Kidney epithelial cell (primary cell): ENCODE measurements at regions not wholly inside any gene's neighbourhood (a gene's known extent, or its start where the extent isn't known, plus 50 kb on each side); places are given as distances from the start of the nearest gene placed in this dataset.

Source experiments
- DNase-seq: peaks from one replicate; pipeline ENCODE4 v3.0.0-alpha.2; 2010; ENCODE audit warnings: low read depth
- H3K27me3 ChIP-seq: 2 replicates; pipeline ENCODE4 v1.6.0; 2011; ENCODE audit warnings: low read length; ENCODE audit not compliant: control insufficient read depth, insufficient read depth
- H3K36me3 ChIP-seq: 2 replicates; pipeline ENCODE4 v1.5.1; 2011; ENCODE audit warnings: low read length; ENCODE audit not compliant: control insufficient read depth, insufficient read depth
- H3K4me3 ChIP-seq: 2 replicates; pipeline ENCODE4 v1.5.1; 2011; ENCODE audit warnings: low read depth, mild to moderate bottlenecking, control low read depth, low read length
- TF ChIP-seq, protein P1 (sequence below): IDR thresholded peaks from 2 replicates; pipeline ENCODE4 v1.5.1; 2011; ENCODE audit warnings: mild to moderate bottlenecking, moderate library complexity, low read length, control low read depth, inconsistent platforms; ENCODE audit not compliant: insufficient read depth, poor library complexity, severe bottlenecking

DNA sequence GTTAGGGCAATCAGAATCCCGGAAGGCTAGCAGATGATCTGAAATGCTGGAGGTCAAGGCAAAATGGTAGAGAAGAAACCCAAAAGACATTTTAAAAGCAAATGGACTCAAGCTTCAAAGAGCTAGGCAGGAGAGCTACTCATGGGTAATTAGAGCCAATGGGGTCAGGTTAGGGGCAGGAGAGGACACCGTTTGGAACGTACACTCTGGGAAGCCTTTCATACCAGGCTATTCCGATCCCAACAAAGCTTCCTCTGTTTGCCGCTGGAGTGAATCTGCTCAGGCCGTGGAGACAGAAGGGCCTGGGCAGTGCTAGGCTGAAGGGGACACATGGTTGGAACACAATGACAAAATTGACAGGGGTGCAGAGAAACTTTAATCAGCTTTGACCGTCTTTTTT, 346.6 kb downstream of the RPS6KC1 start:
- H3K36me3 ChIP-seq: no peaks in the 10 kb centered on the region
- H3K4me3 ChIP-seq: no peak overlapping the region
- TF ChIP-seq, protein P1, sequence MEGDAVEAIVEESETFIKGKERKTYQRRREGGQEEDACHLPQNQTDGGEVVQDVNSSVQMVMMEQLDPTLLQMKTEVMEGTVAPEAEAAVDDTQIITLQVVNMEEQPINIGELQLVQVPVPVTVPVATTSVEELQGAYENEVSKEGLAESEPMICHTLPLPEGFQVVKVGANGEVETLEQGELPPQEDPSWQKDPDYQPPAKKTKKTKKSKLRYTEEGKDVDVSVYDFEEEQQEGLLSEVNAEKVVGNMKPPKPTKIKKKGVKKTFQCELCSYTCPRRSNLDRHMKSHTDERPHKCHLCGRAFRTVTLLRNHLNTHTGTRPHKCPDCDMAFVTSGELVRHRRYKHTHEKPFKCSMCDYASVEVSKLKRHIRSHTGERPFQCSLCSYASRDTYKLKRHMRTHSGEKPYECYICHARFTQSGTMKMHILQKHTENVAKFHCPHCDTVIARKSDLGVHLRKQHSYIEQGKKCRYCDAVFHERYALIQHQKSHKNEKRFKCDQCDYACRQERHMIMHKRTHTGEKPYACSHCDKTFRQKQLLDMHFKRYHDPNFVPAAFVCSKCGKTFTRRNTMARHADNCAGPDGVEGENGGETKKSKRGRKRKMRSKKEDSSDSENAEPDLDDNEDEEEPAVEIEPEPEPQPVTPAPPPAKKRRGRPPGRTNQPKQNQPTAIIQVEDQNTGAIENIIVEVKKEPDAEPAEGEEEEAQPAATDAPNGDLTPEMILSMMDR: no peak
- DNase-seq: no peak
- no peaks in the 10 kb centered on the region for H3K27me3 ChIP-seq

DNA sequence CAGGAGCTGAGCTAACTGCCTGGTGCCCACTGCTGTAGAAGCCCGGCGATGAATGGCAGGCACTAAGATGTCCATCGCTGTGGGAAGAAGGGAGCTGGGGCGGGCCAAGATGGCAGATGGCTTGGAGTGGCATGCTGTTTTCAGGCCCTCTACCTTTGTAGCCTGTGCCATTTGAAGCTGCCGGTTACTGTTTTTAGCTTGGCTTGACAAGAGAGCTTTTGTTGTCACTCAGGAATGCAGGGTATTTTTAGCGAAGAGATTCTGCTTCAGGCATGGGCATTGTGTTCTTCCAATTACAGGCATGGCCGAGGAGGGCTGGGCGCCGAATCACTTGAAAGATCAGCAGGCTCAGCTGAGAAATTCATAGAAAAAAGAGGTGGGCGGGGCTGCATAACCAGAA, 348.7 kb downstream of the RPS6KC1 start:
- H3K36me3 ChIP-seq: no peaks in the 10 kb centered on the region
- TF ChIP-seq, protein P1: no peak
- no peak overlapping the region for H3K4me3 ChIP-seq
- H3K27me3 ChIP-seq: no peaks in the 10 kb centered on the region
- no peak for DNase-seq

DNA sequence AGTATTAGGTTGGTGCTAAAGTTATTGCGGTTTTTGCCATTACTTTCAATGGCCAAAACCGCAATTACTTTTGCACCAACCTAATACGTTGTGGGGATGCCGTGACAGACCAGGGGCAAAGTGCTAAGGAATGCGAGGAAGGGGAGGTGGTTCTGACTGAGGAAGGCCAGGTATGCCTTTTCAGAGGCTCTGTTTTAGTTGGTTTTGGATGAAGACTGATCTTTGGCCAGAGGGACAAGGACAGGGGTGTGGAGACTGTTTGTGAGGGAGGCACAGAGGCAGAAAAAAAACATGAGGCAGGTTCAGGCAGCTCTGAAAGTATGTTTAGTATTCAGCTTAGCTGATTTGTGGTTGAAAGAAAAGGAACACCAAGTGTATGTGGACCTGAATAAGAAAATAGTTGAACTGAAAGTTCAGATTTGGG, 358.2 kb downstream of the RPS6KC1 start:
- Histone ChIP-seq H3K36me3 (no peaks in the 10 kb centered on the region), H3K27me3 (no peaks in the 10 kb centered on the region), H3K4me3 (no peak overlapping the region)
- no peak for DNase-seq
- TF ChIP-seq, protein P1: no peak

DNA sequence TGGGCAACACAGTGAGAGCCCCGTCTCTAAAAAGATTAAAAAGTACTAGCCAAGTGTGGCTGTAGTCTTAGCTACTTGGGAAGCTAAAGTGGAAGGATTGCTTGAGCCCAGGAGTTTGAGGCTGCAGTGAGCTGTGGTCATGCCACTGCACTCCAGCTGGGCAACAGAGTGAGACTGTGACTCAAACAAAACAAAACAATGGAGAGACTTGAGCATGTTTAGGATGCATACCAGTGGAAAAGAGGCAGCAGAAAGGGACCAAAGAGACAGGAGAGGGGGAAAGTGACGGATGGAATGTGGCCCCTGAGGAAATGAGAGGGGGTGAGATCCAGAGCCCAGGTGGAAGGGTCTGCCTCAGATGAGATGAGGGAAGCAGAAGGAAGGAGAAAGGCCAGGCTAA, 358.9 kb downstream of the RPS6KC1 start:
- no peaks in the 10 kb centered on the region for H3K36me3 ChIP-seq
- peak; percentile 41 for DNase-seq
- TF ChIP-seq, protein P1: no peak
- no peaks in the 10 kb centered on the region for H3K27me3 ChIP-seq
- H3K4me3 ChIP-seq: no peak overlapping the region

DNA sequence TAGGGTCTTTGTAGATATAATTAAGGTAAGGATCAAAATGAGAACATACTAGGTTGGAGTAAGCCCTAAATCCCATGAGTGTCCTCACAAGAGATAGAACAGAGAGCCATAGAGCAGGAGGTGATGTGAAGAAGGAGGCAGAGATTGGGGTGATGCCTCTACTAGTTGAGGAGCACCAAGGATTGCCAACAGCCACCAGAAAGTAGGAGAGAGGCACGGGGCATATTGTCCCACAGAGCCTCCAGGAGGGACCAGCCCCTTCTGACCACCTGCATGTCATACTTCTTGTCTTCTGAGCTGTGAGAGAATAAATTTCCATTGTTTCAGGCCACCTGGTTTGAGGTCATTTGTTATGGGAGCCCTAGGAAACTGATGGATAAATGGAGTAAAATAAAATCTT, 363.3 kb downstream of the RPS6KC1 start:
- no peak for DNase-seq
- H3K4me3 ChIP-seq: no peak overlapping the region
- no peaks in the 10 kb centered on the region for H3K27me3 ChIP-seq
- TF ChIP-seq, protein P1: no peak
- no peaks in the 10 kb centered on the region for H3K36me3 ChIP-seq

DNA sequence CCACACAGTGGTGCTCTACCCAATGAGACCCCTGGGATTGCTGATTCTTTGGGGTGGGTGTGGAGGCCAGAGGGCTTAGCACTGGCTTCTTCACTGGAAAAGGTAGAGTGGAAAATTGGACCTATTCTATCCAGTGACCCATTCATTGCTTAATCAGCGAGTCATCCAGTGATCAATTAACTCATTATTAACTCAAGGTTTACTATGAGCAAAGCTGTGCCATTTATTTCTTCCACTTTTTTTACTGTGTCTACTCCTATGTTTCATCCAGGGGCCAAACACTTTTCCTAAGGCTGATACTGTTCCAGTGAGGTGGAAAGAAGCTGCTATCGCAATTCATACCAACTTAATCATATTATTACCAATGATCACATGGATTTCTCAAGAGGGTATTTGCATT, 363.9 kb downstream of the RPS6KC1 start:
- no peaks in the 10 kb centered on the region for H3K27me3 ChIP-seq
- TF ChIP-seq, protein P1: no peak
- DNase-seq: no peak
- H3K36me3 ChIP-seq: no peaks in the 10 kb centered on the region
- no peak overlapping the region for H3K4me3 ChIP-seq
